AG04450 (cell line): ENCODE measurements at regions not wholly inside any gene's neighbourhood (a gene's known extent, or its start where the extent isn't known, plus 50 kb on each side); places are given as distances from the start of the nearest gene placed in this dataset. TPM values are rescaled to one million over a fixed set of nuclear protein-coding genes. Genes with fewer than 3 reads are reported as not detected.

Source experiments
- CTCF ChIA-PET: fragments of 300-600, 350-600 bp; formaldehyde crosslinking; extraction: SDS; loops from one replicate; lab custom pipeline; 2022; ENCODE audit warnings: antibody characterized with exemption, inconsistent platforms; lab: Charles Lee
- POLR2A ChIA-PET: fragments of 350-600 bp; formaldehyde crosslinking; extraction: SDS; loops from one replicate; lab custom pipeline; 2021; ENCODE audit warnings: antibody characterized with exemption, inconsistent platforms; lab: Yijun Ruan, JAX
- DNase-seq: peaks from one replicate; pipeline ENCODE4 v3.0.0-alpha.2; 2011; ENCODE audit warnings: low read depth, low spot score
- H3K27ac ChIP-seq: one replicate; pipeline ENCODE4 v1.5.1; 2012; ENCODE audit warnings: low read depth, low read length, control low read depth
- H3K27me3 ChIP-seq: one replicate; pipeline ENCODE4 v1.6.0; 2012; ENCODE audit warnings: low read length; ENCODE audit not compliant: control insufficient read depth, insufficient read depth
- H3K4me3 ChIP-seq: 2 replicates; pipeline ENCODE4 v1.5.1; 2011; ENCODE audit warnings: mild to moderate bottlenecking, low read depth, low read length, control low read depth
- H3K9me3 ChIP-seq: 2 replicates; pipeline ENCODE4 v1.5.1; 2012; ENCODE audit warnings: low read length; ENCODE audit not compliant: control insufficient read depth, insufficient read depth
- CTCF ChIP-seq: IDR thresholded peaks from 2 replicates; pipeline ENCODE4 v1.5.1; 2011; ENCODE audit warnings: low read depth, low read length, control low read depth, inconsistent platforms
- small RNA-seq: library from RNA; depleted of rRNA; stranded (forward); fragments of <200 nt; gene quantifications from one replicate; pipeline ENCODE3, GENCODE V24; 2012; ENCODE audit warnings: low read depth; ENCODE audit not compliant: insufficient read length

GRCh38 chr1:78434351-78434750 lies 56.4 kb upstream of the PTGFR start:
- CTCF ChIA-PET: no interaction called here
- DNase-seq: no peak
- POLR2A ChIA-PET: no interaction called here

DNA sequence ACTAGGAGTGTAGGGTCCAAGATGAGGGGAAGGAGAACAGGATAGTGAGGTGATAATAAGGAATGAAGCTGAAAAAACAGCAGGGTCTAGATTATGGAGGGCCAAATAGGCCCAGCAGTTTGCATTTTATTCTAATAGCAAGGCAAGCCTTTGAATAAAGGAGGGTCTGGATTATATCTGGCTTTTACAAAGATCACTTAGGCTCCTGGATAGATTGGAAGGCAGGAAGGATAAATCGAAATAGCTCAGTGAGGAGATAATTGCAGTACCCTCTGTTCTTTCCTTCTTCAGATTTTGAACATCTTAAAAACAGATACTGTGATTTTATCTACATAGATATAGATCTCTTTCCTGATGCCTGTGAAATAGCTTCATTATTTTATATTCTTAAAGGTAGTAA lies 53.8 kb upstream of the PTGFR start:
- TF ChIP-seq CTCF: no peak
- no peak overlapping the region for H3K27ac ChIP-seq
- ChIA-PET POLR2A (no interaction called here), CTCF (interaction anchor here (0.9 kb wide), 1 partner anchor 171 kb away, joined by 3 read pairs; no protein-coding TSS in a partner anchor)
- H3K4me3 ChIP-seq: no peak overlapping the region
- no peaks in the 10 kb centered on the region for H3K27me3 ChIP-seq
- no peaks in the 10 kb centered on the region for H3K9me3 ChIP-seq
- DNase-seq: no peak

More at GRCh38 chr1:78434351-78434750, 56.4 kb upstream of the PTGFR start:
- Histone ChIP-seq H3K4me3 (no peak overlapping the region), H3K27ac (no peak overlapping the region), H3K27me3 (no peaks in the 10 kb centered on the region), H3K9me3 (no peaks in the 10 kb centered on the region)
- no peak for TF ChIP-seq CTCF

DNA sequence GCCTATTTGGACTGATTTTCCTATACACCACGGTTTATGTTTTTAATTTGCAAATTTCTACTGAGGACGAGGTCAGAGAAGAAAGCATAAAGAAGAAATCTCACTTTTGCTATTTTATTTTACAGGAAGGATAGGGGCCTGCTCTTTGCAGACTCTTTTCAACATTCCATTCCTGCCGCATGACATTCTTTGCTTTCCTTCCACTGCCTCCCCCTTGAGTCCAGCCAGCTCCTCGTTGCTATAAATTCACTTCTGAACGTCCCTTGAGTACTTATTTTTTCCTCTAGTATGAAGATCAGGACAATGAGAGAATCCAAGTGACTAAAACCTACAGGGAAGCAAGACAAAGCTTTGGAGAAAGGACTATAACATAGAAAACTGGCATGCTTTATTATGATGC lies 53.4 kb upstream of the PTGFR start:
- CTCF ChIA-PET: interaction anchor here (0.9 kb wide), 1 partner anchor 170 kb away, joined by 3 read pairs; no protein-coding TSS in a partner anchor
- no peak overlapping the region for H3K27ac ChIP-seq
- no peaks in the 10 kb centered on the region for H3K27me3 ChIP-seq
- no peaks in the 10 kb centered on the region for H3K9me3 ChIP-seq
- POLR2A ChIA-PET: no interaction called here
- DNase-seq: no peak
- no peak overlapping the region for H3K4me3 ChIP-seq
- no peak for TF ChIP-seq CTCF

GRCh38 chr1:78437941-78438340 lies 52.8 kb upstream of the PTGFR start:
- DNase-seq: no peak
- H3K27ac ChIP-seq: no peak overlapping the region
- no peaks in the 10 kb centered on the region for H3K9me3 ChIP-seq
- H3K4me3 ChIP-seq: no peak overlapping the region
- H3K27me3 ChIP-seq: no peaks in the 10 kb centered on the region
- CTCF ChIA-PET: no interaction called here
- TF ChIP-seq CTCF: no peak
- POLR2A ChIA-PET: no interaction called here

GRCh38 chr1:78440381-78440793 lies 50.4 kb upstream of the PTGFR start:
- no peaks in the 10 kb centered on the region for H3K27me3 ChIP-seq
- ChIA-PET POLR2A (no interaction called here), CTCF (no interaction called here)
- no peak overlapping the region for H3K4me3 ChIP-seq
- H3K27ac ChIP-seq: no peak overlapping the region
- no peaks in the 10 kb centered on the region for H3K9me3 ChIP-seq
- no peak for DNase-seq
- no peak for TF ChIP-seq CTCF

Small RNA genes in the stretch of these regions (small RNA-seq; reads per million reads assigned to genes)
- gene AC096531.1: not detected
- gene RNA5SP23: not detected
